ENCODE measurements at regions not wholly inside any gene's neighbourhood (a gene's known extent, or its start where the extent isn't known, plus 50 kb on each side); places are given as distances from the start of the nearest gene placed in this dataset.

GRCh38 chr7:145156834-145157233 lies 321.0 kb upstream of the TPK1 start:
- TF ChIP-seq EP300 (IDR thresholded peaks at IDR 0.05): no peak
- no peak for TF ChIP-seq RFX5 (IDR thresholded peaks at IDR 0.05)
- no peak for TF ChIP-seq CHD2 (IDR thresholded peaks at IDR 0.05; ENCODE audit: low read length, partially characterized antibody)

Measured in A549 (cell line).